H1 (cell line): ENCODE measurements at regions not wholly inside any gene's neighbourhood (a gene's known extent, or its start where the extent isn't known, plus 50 kb on each side); places are given as distances from the start of the nearest gene placed in this dataset.

Source experiments
- CHD2 ChIP-seq: IDR thresholded peaks from 2 replicates; pipeline ENCODE4 v1.6.1; 2012; ENCODE audit warnings: low read length, improper control_type of control experiment
- JUN ChIP-seq: IDR thresholded peaks from 2 replicates; pipeline ENCODE4 v1.6.1; 2011; ENCODE audit warnings: low read depth, mild to moderate bottlenecking, improper control_type of control experiment, low read length
- MAX ChIP-seq: IDR thresholded peaks from 2 replicates; pipeline ENCODE4 v1.6.1; 2012; ENCODE audit warnings: inconsistent platforms
- TAF1 ChIP-seq: IDR thresholded peaks from 2 replicates; pipeline ENCODE4 v1.6.1; 2011; ENCODE audit warnings: mild to moderate bottlenecking, low read depth, low read length
- TF ChIP-seq, protein P1 (sequence below): fragments of 300-600 bp; sonication (generic); IDR thresholded peaks from 2 replicates; pipeline ENCODE4 v1.7.1; 2012; ENCODE audit warnings: low read length, moderate library complexity, mild to moderate bottlenecking, inconsistent platforms; ENCODE audit not compliant: insufficient replicate concordance
- TF ChIP-seq, protein P2 (sequence below): IDR thresholded peaks from 2 replicates; pipeline ENCODE4 v1.6.1; 2011; ENCODE audit warnings: low read length, improper control_type of control experiment

DNA sequence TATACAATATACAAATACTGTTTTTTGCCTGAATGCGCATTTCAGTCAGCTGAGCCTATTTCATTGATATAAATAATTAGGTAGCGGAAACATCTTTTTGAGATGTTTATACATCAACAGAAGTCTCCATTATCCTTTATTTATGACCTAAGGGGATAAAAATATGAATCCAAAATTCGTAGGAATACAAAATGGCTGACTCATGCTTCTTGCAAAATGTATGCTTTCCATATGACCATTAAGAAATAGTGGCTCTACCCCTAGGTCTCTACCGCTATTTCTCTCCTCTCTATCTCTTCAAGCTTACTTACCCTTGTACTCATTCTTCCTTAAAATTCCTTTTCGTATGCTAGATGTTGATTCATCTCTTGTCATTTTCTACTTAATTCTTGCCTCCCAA is 338.4 kb upstream of the TMPRSS15 start (continued):
- TF ChIP-seq, protein P1, sequence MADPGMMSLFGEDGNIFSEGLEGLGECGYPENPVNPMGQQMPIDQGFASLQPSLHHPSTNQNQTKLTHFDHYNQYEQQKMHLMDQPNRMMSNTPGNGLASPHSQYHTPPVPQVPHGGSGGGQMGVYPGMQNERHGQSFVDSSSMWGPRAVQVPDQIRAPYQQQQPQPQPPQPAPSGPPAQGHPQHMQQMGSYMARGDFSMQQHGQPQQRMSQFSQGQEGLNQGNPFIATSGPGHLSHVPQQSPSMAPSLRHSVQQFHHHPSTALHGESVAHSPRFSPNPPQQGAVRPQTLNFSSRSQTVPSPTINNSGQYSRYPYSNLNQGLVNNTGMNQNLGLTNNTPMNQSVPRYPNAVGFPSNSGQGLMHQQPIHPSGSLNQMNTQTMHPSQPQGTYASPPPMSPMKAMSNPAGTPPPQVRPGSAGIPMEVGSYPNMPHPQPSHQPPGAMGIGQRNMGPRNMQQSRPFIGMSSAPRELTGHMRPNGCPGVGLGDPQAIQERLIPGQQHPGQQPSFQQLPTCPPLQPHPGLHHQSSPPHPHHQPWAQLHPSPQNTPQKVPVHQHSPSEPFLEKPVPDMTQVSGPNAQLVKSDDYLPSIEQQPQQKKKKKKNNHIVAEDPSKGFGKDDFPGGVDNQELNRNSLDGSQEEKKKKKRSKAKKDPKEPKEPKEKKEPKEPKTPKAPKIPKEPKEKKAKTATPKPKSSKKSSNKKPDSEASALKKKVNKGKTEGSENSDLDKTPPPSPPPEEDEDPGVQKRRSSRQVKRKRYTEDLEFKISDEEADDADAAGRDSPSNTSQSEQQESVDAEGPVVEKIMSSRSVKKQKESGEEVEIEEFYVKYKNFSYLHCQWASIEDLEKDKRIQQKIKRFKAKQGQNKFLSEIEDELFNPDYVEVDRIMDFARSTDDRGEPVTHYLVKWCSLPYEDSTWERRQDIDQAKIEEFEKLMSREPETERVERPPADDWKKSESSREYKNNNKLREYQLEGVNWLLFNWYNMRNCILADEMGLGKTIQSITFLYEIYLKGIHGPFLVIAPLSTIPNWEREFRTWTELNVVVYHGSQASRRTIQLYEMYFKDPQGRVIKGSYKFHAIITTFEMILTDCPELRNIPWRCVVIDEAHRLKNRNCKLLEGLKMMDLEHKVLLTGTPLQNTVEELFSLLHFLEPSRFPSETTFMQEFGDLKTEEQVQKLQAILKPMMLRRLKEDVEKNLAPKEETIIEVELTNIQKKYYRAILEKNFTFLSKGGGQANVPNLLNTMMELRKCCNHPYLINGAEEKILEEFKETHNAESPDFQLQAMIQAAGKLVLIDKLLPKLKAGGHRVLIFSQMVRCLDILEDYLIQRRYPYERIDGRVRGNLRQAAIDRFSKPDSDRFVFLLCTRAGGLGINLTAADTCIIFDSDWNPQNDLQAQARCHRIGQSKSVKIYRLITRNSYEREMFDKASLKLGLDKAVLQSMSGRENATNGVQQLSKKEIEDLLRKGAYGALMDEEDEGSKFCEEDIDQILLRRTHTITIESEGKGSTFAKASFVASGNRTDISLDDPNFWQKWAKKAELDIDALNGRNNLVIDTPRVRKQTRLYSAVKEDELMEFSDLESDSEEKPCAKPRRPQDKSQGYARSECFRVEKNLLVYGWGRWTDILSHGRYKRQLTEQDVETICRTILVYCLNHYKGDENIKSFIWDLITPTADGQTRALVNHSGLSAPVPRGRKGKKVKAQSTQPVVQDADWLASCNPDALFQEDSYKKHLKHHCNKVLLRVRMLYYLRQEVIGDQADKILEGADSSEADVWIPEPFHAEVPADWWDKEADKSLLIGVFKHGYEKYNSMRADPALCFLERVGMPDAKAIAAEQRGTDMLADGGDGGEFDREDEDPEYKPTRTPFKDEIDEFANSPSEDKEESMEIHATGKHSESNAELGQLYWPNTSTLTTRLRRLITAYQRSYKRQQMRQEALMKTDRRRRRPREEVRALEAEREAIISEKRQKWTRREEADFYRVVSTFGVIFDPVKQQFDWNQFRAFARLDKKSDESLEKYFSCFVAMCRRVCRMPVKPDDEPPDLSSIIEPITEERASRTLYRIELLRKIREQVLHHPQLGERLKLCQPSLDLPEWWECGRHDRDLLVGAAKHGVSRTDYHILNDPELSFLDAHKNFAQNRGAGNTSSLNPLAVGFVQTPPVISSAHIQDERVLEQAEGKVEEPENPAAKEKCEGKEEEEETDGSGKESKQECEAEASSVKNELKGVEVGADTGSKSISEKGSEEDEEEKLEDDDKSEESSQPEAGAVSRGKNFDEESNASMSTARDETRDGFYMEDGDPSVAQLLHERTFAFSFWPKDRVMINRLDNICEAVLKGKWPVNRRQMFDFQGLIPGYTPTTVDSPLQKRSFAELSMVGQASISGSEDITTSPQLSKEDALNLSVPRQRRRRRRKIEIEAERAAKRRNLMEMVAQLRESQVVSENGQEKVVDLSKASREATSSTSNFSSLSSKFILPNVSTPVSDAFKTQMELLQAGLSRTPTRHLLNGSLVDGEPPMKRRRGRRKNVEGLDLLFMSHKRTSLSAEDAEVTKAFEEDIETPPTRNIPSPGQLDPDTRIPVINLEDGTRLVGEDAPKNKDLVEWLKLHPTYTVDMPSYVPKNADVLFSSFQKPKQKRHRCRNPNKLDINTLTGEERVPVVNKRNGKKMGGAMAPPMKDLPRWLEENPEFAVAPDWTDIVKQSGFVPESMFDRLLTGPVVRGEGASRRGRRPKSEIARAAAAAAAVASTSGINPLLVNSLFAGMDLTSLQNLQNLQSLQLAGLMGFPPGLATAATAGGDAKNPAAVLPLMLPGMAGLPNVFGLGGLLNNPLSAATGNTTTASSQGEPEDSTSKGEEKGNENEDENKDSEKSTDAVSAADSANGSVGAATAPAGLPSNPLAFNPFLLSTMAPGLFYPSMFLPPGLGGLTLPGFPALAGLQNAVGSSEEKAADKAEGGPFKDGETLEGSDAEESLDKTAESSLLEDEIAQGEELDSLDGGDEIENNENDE, result no peak
- TF ChIP-seq JUN (no peak), TAF1 (no peak), MAX (no peak), CHD2 (no peak)
- TF ChIP-seq, protein P2, sequence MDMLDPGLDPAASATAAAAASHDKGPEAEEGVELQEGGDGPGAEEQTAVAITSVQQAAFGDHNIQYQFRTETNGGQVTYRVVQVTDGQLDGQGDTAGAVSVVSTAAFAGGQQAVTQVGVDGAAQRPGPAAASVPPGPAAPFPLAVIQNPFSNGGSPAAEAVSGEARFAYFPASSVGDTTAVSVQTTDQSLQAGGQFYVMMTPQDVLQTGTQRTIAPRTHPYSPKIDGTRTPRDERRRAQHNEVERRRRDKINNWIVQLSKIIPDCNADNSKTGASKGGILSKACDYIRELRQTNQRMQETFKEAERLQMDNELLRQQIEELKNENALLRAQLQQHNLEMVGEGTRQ, result no peak
- TF ChIP-seq, all 59 proteins: peak for 0
